ACC112 (cell line): ENCODE measurements at regions not wholly inside any gene's neighbourhood (a gene's known extent, or its start where the extent isn't known, plus 50 kb on each side); places are given as distances from the start of the nearest gene placed in this dataset.

Experiments
- H2AFZ ChIP-seq: fragments of 200-600 bp; sonication (generic); one replicate; pipeline ENCODE4 v1.6.0; 2017; ENCODE audit warnings: antibody characterized with exemption, low read length; ENCODE audit not compliant: unreplicated experiment
- H3K27ac ChIP-seq: fragments of 200-600 bp; sonication (generic); 2 replicates; pipeline ENCODE4 v1.5.1; 2014; ENCODE audit warnings: low read depth, mild to moderate bottlenecking, antibody characterized with exemption, low read length, moderate library complexity
- H3K27me3 ChIP-seq: fragments of 200-600 bp; sonication (generic); 2 replicates; pipeline ENCODE4 v1.6.1; 2014; ENCODE audit warnings: mild to moderate bottlenecking, antibody characterized with exemption, low read length, moderate library complexity, mixed read lengths; ENCODE audit not compliant: insufficient read depth
- H3K36me3 ChIP-seq: fragments of 200-600 bp; sonication (generic); 2 replicates; pipeline ENCODE4 v1.6.1; 2016; ENCODE audit warnings: mild to moderate bottlenecking, antibody characterized with exemption, low read length, moderate library complexity, mixed read lengths; ENCODE audit not compliant: insufficient read depth
- H3K4me1 ChIP-seq: fragments of 200-600 bp; sonication (generic); one replicate; pipeline ENCODE4 v1.6.1; 2016; ENCODE audit warnings: low read length, mixed read lengths; ENCODE audit not compliant: insufficient read depth, unreplicated experiment, control insufficient read depth
- H3K4me3 ChIP-seq: fragments of 200-600 bp; sonication (generic); 2 replicates; pipeline ENCODE4 v1.5.1; 2014; ENCODE audit warnings: mild to moderate bottlenecking, low read depth, low read length
- H3K79me2 ChIP-seq: fragments of 200-600 bp; sonication (generic); one replicate; pipeline ENCODE4 v1.6.0; 2016; ENCODE audit warnings: low read length; ENCODE audit not compliant: control insufficient read depth, unreplicated experiment, insufficient read depth

- H3K27ac ChIP-seq, result no peak overlapping the region
- H3K4me1 ChIP-seq, result peaks cover 11% of the 10 kb centered on the region
- no peak overlapping the region for H2AFZ ChIP-seq
- no peaks in the 10 kb centered on the region for H3K27me3 ChIP-seq
- H3K4me3 ChIP-seq, result no peak overlapping the region
- no peaks in the 10 kb centered on the region for H3K79me2 ChIP-seq
- no peaks in the 10 kb centered on the region for H3K36me3 ChIP-seq
Observed at GRCh38 chr2:45260946-45261345, 251.7 kb upstream of the SIX2 start.

- no peak overlapping the region for H2AFZ ChIP-seq
- H3K27ac ChIP-seq, result no peak overlapping the region
- no peak overlapping the region for H3K4me3 ChIP-seq
Observed at GRCh38 chr2:45259547-45260160, 250.4 kb upstream of the SIX2 start.

DNA sequence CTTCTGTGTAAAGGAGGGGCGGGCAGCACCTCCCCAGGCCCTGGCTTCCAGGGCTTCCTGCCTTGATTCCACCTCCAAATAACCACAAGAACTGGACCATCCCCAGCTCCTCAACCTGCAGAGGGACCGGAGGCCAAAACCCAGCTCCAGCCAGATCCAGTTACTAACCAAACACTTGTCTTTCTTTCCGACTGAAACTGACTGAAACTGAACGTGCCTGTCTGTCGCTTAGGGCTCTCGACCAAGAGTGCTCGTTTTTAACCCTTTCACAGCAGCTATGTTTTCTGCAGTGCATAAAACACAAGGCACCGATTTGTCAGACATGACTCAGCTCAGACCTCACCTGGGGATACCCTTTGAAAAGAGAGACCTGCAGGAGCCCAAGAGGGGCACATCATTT, 249.9 kb upstream of the SIX2 start:
- Histone ChIP-seq H2AFZ (no peak overlapping the region), H3K36me3 (no peaks in the 10 kb centered on the region), H3K4me1 (no peaks in the 10 kb centered on the region), H3K79me2 (no peaks in the 10 kb centered on the region), H3K27me3 (no peaks in the 10 kb centered on the region), H3K27ac (no peak overlapping the region), H3K4me3 (no peak overlapping the region)

More at GRCh38 chr2:45259547-45260160, 250.4 kb upstream of the SIX2 start:
- no peaks in the 10 kb centered on the region for H3K79me2 ChIP-seq
- peaks cover 5% of the 10 kb centered on the region for H3K4me1 ChIP-seq
- H3K36me3 ChIP-seq, result no peaks in the 10 kb centered on the region
- H3K27me3 ChIP-seq, result no peaks in the 10 kb centered on the region

- Histone ChIP-seq H3K79me2 (no peaks in the 10 kb centered on the region), H3K36me3 (no peaks in the 10 kb centered on the region), H3K27ac (no peak overlapping the region), H2AFZ (no peak overlapping the region), H3K4me3 (no peak overlapping the region), H3K27me3 (no peaks in the 10 kb centered on the region), H3K4me1 (no peaks in the 10 kb centered on the region)
Observed at GRCh38 chr2:45258311-45258710, 249.1 kb upstream of the SIX2 start.

DNA sequence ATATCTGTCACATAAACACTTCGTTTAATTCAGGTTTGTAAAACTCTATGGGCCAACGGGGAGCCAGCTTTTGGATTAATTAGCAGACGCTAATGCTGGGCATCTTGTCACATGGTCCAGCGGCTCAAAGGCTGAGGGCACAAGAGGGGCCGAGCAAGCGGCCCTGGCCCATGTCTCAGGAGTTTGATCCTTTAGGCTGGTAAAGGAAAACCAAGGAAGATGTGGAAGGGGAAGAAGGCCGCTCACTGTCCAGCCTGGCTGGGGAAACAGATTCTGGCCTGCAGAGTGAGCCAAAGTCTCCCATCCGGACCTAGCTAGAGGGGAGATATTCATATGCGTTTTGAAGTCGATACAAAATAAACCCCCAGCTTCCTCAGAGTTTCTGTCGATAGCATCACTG, 248.6 kb upstream of the SIX2 start:
- no peaks in the 10 kb centered on the region for H3K36me3 ChIP-seq
- H3K27ac ChIP-seq, result no peak overlapping the region
- H3K4me3 ChIP-seq, result no peak overlapping the region
- H3K27me3 ChIP-seq, result no peaks in the 10 kb centered on the region
- no peaks in the 10 kb centered on the region for H3K79me2 ChIP-seq
- no peak overlapping the region for H2AFZ ChIP-seq
- H3K4me1 ChIP-seq, result no peaks in the 10 kb centered on the region

- no peak overlapping the region for H3K27ac ChIP-seq
- H3K4me3 ChIP-seq, result no peak overlapping the region
- no peak overlapping the region for H2AFZ ChIP-seq
- no peaks in the 10 kb centered on the region for H3K27me3 ChIP-seq
- no peaks in the 10 kb centered on the region for H3K79me2 ChIP-seq
- no peaks in the 10 kb centered on the region for H3K36me3 ChIP-seq
- H3K4me1 ChIP-seq, result no peaks in the 10 kb centered on the region
Observed at GRCh38 chr2:45256867-45257641, 247.8 kb upstream of the SIX2 start.

DNA sequence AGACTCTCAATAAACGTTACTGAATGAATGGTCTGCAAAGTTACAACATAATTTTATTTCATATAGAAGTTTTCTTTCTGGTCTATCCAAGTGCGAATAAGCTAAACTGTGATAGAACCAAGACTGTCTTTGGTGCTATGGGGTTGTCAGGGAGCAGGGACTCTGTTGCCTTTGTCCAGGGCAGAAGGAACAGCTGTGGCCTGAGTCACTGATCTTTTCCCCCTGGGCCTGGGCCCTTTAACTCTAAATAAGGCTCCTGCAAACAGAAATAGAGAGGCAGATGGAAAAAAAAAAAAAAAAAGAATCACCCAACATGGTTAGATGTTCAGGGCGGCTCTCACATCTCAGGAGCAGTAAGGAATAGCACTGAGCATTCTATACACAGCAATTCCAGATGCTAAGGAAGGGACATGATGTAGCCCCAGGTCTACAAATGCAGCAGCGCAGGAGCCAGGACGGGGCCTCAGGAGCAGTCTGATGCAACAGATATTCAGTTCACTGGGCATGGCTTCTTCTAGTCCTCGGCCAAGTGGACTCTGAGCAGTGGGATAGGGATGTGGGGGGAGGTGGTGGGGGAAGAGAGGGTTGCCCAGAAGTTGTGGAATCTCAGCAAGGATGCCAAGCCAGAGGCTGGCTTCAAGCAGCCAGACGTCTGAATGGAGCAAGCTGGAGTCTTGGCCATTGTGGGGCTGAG, 247.1 kb upstream of the SIX2 start:
- H3K36me3 ChIP-seq, result no peaks in the 10 kb centered on the region
- H3K4me1 ChIP-seq, result no peaks in the 10 kb centered on the region
- H3K4me3 ChIP-seq, result no peak overlapping the region
- H3K27ac ChIP-seq, result no peak overlapping the region
- H3K27me3 ChIP-seq, result no peaks in the 10 kb centered on the region
- H2AFZ ChIP-seq, result no peak overlapping the region
- no peaks in the 10 kb centered on the region for H3K79me2 ChIP-seq

GRCh38 chr2:45255563-45255962, 246.3 kb upstream of the SIX2 start:
- H2AFZ ChIP-seq, result no peak overlapping the region
- no peaks in the 10 kb centered on the region for H3K27me3 ChIP-seq
- H3K4me3 ChIP-seq, result no peak overlapping the region
- no peak overlapping the region for H3K27ac ChIP-seq
- H3K79me2 ChIP-seq, result no peaks in the 10 kb centered on the region
- H3K4me1 ChIP-seq, result no peaks in the 10 kb centered on the region
- H3K36me3 ChIP-seq, result no peaks in the 10 kb centered on the region

DNA sequence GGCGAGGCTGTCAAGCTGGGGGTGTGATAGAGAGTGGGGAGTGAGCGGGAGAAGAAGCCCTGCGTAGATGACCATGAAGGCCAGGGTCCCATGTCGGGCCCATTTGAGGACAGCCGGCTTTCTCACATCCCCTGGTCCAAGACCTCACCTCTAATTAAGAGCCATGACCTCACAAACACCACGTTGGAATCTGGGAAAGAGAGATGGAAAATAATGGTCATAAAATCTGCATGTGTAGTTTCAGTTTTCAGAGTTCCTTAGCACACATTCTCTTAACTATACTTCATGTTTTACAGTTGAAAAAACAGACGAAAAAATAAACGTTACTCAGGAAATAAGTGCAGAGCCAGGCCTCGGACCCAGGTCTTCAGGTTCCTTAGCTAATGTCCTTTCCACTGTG, 244.8 kb upstream of the SIX2 start:
- Histone ChIP-seq H3K79me2 (no peaks in the 10 kb centered on the region), H3K36me3 (no peaks in the 10 kb centered on the region), H3K4me3 (no peak overlapping the region), H3K4me1 (no peaks in the 10 kb centered on the region), H3K27me3 (no peaks in the 10 kb centered on the region), H3K27ac (no peak overlapping the region), H2AFZ (no peak overlapping the region)

- Histone ChIP-seq H3K27ac (no peak overlapping the region), H3K4me1 (no peaks in the 10 kb centered on the region), H3K79me2 (no peaks in the 10 kb centered on the region), H2AFZ (no peak overlapping the region), H3K27me3 (no peaks in the 10 kb centered on the region), H3K4me3 (no peak overlapping the region), H3K36me3 (no peaks in the 10 kb centered on the region)
Observed at GRCh38 chr2:45253151-45253550, 243.9 kb upstream of the SIX2 start.

GRCh38 chr2:45250176-45250575, 240.9 kb upstream of the SIX2 start:
- Histone ChIP-seq H3K4me3 (no peak overlapping the region), H3K4me1 (no peaks in the 10 kb centered on the region), H3K27me3 (no peaks in the 10 kb centered on the region), H2AFZ (no peak overlapping the region), H3K27ac (no peak overlapping the region), H3K36me3 (no peaks in the 10 kb centered on the region), H3K79me2 (no peaks in the 10 kb centered on the region)
